ENCODE measurements at regions not wholly inside any gene's neighbourhood (a gene's known extent, or its start where the extent isn't known, plus 50 kb on each side); places are given as distances from the start of the nearest gene placed in this dataset.

- TF ChIP-seq CTCF (IDR thresholded peaks at IDR 0.05) (no peak), POLR2A (IDR thresholded peaks at IDR 0.05) (no peak)
These were observed 760.2 kb upstream of the AADAT start for GRCh38 chr4:170849969-170850368.

Measured in body of pancreas (tissue), 4 donors.